ENCODE measurements at regions not wholly inside any gene's neighbourhood (a gene's known extent, or its start where the extent isn't known, plus 50 kb on each side); places are given as distances from the start of the nearest gene placed in this dataset.
"Not testable (repeated sequence)": the region's sequence is repeated elsewhere in the genome, so short reads cannot be mapped to it uniquely, and the experiment has no call there.

GRCh38 chr6:131424016-131424415 lies 149.0 kb upstream of the ARG1 start:
- no peak overlapping the region for H3K4me3 ChIP-seq
- 0 out of 2 replicates have a peak, but pooled peaks cover 3% of the 10 kb centered on the region for H3K27me3 ChIP-seq (replicated peaks)
- no peaks in the 10 kb centered on the region for H3K9me3 ChIP-seq (replicated peaks)
- H3K36me3 ChIP-seq: no peaks in the 10 kb centered on the region
- no peak for DNase-seq (ENCODE audit: low read depth in 1 of 2, low spot score in 2 of 2)
- no peak overlapping the region for H3K27ac ChIP-seq
- no peaks in the 10 kb centered on the region for H3K4me1 ChIP-seq (replicated peaks)

GRCh38 chr6:131424475-131424874 lies 148.6 kb upstream of the ARG1 start:
- Histone ChIP-seq H3K36me3 (no peaks in the 10 kb centered on the region), H3K4me3 (no peak overlapping the region), H3K27me3 (replicated peaks) (0 out of 2 replicates have a peak, but pooled peaks cover 3% of the 10 kb centered on the region), H3K27ac (no peak overlapping the region), H3K9me3 (replicated peaks) (no peaks in the 10 kb centered on the region), H3K4me1 (replicated peaks) (no peaks in the 10 kb centered on the region)
- no peak for DNase-seq (ENCODE audit: low read depth in 1 of 2, low spot score in 2 of 2)

GRCh38 chr6:131427434-131428058 lies 145.5 kb upstream of the ARG1 start:
- H3K4me3 ChIP-seq: no peak overlapping the region
- no peak overlapping the region for H3K27ac ChIP-seq
- DNase-seq (ENCODE audit: low read depth in 1 of 2, low spot score in 2 of 2): no peak
- H3K36me3 ChIP-seq: no peaks in the 10 kb centered on the region
- H3K9me3 ChIP-seq (replicated peaks): no peaks in the 10 kb centered on the region
- H3K4me1 ChIP-seq (replicated peaks): no peaks in the 10 kb centered on the region
- 0 out of 2 replicates have a peak, but pooled peaks cover 3% of the 10 kb centered on the region for H3K27me3 ChIP-seq (replicated peaks)

GRCh38 chr6:131430531-131430930 lies 142.5 kb upstream of the ARG1 start:
- DNase-seq (ENCODE audit: low read depth in 1 of 2, low spot score in 2 of 2): no peak
- Histone ChIP-seq H3K4me3 (no peak overlapping the region), H3K27ac (no peak overlapping the region), H3K4me1 (replicated peaks) (no peaks in the 10 kb centered on the region), H3K36me3 (no peaks in the 10 kb centered on the region), H3K9me3 (replicated peaks) (no peaks in the 10 kb centered on the region), H3K27me3 (replicated peaks) (0 out of 2 replicates have a peak, but pooled peaks cover 3% of the 10 kb centered on the region)

GRCh38 chr6:131431718-131432117 lies 141.3 kb upstream of the ARG1 start:
- DNase-seq (ENCODE audit: low read depth in 1 of 2, low spot score in 2 of 2): no peak
- Histone ChIP-seq H3K36me3 (no peaks in the 10 kb centered on the region), H3K4me3 (no peak overlapping the region), H3K9me3 (replicated peaks) (no peaks in the 10 kb centered on the region), H3K4me1 (replicated peaks) (no peaks in the 10 kb centered on the region), H3K27ac (no peak overlapping the region), H3K27me3 (replicated peaks) (0 out of 2 replicates have a peak, but pooled peaks cover 3% of the 10 kb centered on the region)

GRCh38 chr6:131433927-131434326 lies 139.1 kb upstream of the ARG1 start:
- Histone ChIP-seq H3K36me3 (no peaks in the 10 kb centered on the region), H3K4me3 (no peak overlapping the region), H3K9me3 (replicated peaks) (no peaks in the 10 kb centered on the region), H3K4me1 (replicated peaks) (no peaks in the 10 kb centered on the region), H3K27me3 (replicated peaks) (no peaks in the 10 kb centered on the region), H3K27ac (no peak overlapping the region)
- no peak for DNase-seq (ENCODE audit: low read depth in 1 of 2, low spot score in 2 of 2)

GRCh38 chr6:131436358-131436757 lies 136.7 kb upstream of the ARG1 start:
- no peak for DNase-seq (ENCODE audit: low read depth in 1 of 2, low spot score in 2 of 2)
- no peaks in the 10 kb centered on the region for H3K9me3 ChIP-seq (replicated peaks)
- H3K27ac ChIP-seq: no peak overlapping the region
- H3K36me3 ChIP-seq: no peaks in the 10 kb centered on the region
- H3K27me3 ChIP-seq (replicated peaks): no peaks in the 10 kb centered on the region
- H3K4me3 ChIP-seq: no peak overlapping the region
- no peaks in the 10 kb centered on the region for H3K4me1 ChIP-seq (replicated peaks)

- no peaks in the 10 kb centered on the region for H3K27me3 ChIP-seq (replicated peaks)
- H3K36me3 ChIP-seq: no peaks in the 10 kb centered on the region
- H3K4me3 ChIP-seq: no peak overlapping the region
- no peaks in the 10 kb centered on the region for H3K4me1 ChIP-seq (replicated peaks)
- no peaks in the 10 kb centered on the region for H3K9me3 ChIP-seq (replicated peaks)
- DNase-seq (ENCODE audit: low read depth in 1 of 2, low spot score in 2 of 2): no peak
- H3K27ac ChIP-seq: no peak overlapping the region
Observed at GRCh38 chr6:131443014-131443413, 130.0 kb upstream of the ARG1 start.

GRCh38 chr6:131443514-131443913 lies 129.5 kb upstream of the ARG1 start:
- no peaks in the 10 kb centered on the region for H3K4me1 ChIP-seq (replicated peaks)
- no peak overlapping the region for H3K27ac ChIP-seq
- H3K27me3 ChIP-seq (replicated peaks): no peaks in the 10 kb centered on the region
- H3K36me3 ChIP-seq: no peaks in the 10 kb centered on the region
- H3K9me3 ChIP-seq (replicated peaks): no peaks in the 10 kb centered on the region
- no peak overlapping the region for H3K4me3 ChIP-seq
- no peak for DNase-seq (ENCODE audit: low read depth in 1 of 2, low spot score in 2 of 2)

- not testable (repeated sequence) for H3K4me3 ChIP-seq; DNase-seq (ENCODE audit: low read depth in 1 of 2, low spot score in 2 of 2); H3K9me3 ChIP-seq (replicated peaks); H3K4me1 ChIP-seq (replicated peaks); H3K27ac ChIP-seq; H3K27me3 ChIP-seq (replicated peaks); H3K36me3 ChIP-seq
Observed at GRCh38 chr6:131445356-131445755, 127.7 kb upstream of the ARG1 start.

- Histone ChIP-seq H3K4me1 (replicated peaks) (no peaks in the 10 kb centered on the region), H3K27ac (no peak overlapping the region), H3K9me3 (replicated peaks) (no peaks in the 10 kb centered on the region), H3K36me3 (no peaks in the 10 kb centered on the region), H3K27me3 (replicated peaks) (no peaks in the 10 kb centered on the region), H3K4me3 (no peak overlapping the region)
- no peak for DNase-seq (ENCODE audit: low read depth in 1 of 2, low spot score in 2 of 2)
Observed at GRCh38 chr6:131450861-131451260, 122.2 kb upstream of the ARG1 start.

GRCh38 chr6:131451321-131452144 lies 121.5 kb upstream of the ARG1 start:
- Histone ChIP-seq H3K4me3 (no peak overlapping the region), H3K27ac (no peak overlapping the region), H3K36me3 (no peaks in the 10 kb centered on the region), H3K27me3 (replicated peaks) (no peaks in the 10 kb centered on the region), H3K9me3 (replicated peaks) (no peaks in the 10 kb centered on the region), H3K4me1 (replicated peaks) (no peaks in the 10 kb centered on the region)
- no peak for DNase-seq (ENCODE audit: low read depth in 1 of 2, low spot score in 2 of 2)

GRCh38 chr6:131453803-131454202 lies 119.2 kb upstream of the ARG1 start:
- Histone ChIP-seq H3K9me3 (replicated peaks) (no peaks in the 10 kb centered on the region), H3K27ac (no peak overlapping the region), H3K4me3 (no peak overlapping the region), H3K27me3 (replicated peaks) (no peaks in the 10 kb centered on the region), H3K4me1 (replicated peaks) (no peaks in the 10 kb centered on the region), H3K36me3 (no peaks in the 10 kb centered on the region)
- DNase-seq (ENCODE audit: low read depth in 1 of 2, low spot score in 2 of 2): no peak

- Histone ChIP-seq H3K9me3 (replicated peaks) (no peaks in the 10 kb centered on the region), H3K27me3 (replicated peaks) (peaks cover 3% of the 10 kb centered on the region; the same call in 1 of the 2 replicates), H3K4me3 (no peak overlapping the region), H3K4me1 (replicated peaks) (no peaks in the 10 kb centered on the region), H3K27ac (no peak overlapping the region), H3K36me3 (no peaks in the 10 kb centered on the region)
- DNase-seq (ENCODE audit: low read depth in 1 of 2, low spot score in 2 of 2): no peak
Observed at GRCh38 chr6:131456565-131456964, 116.5 kb upstream of the ARG1 start.

All from SJSA1 (cell line).